Dermis blood vessel endothelial cell (primary cell): ENCODE measurements at regions not wholly inside any gene's neighbourhood (a gene's known extent, or its start where the extent isn't known, plus 50 kb on each side); places are given as distances from the start of the nearest gene placed in this dataset.

ENCODE experiments used
- DNase-seq: peaks from one replicate; pipeline ENCODE4 v3.0.0; 2010

- DNase-seq, result no peak
These were observed 155.2 kb upstream of the IPO5 start for GRCh38 chr13:97798171-97798821.

- DNase-seq, result no peak
These were observed 154.6 kb upstream of the IPO5 start for GRCh38 chr13:97798836-97799235.

- no peak for DNase-seq
These were observed 151.3 kb upstream of the IPO5 start for GRCh38 chr13:97802213-97802612.

GRCh38 chr13:97809576-97809975 lies 143.9 kb upstream of the IPO5 start:
- no peak for DNase-seq

GRCh38 chr13:97810152-97810551 lies 143.3 kb upstream of the IPO5 start:
- peak; percentile 43 for DNase-seq

- no peak for DNase-seq
These were observed 131.1 kb upstream of the IPO5 start for GRCh38 chr13:97822377-97822776.

- no peak for DNase-seq
These were observed 127.0 kb upstream of the IPO5 start for GRCh38 chr13:97826421-97827012.

- DNase-seq, result no peak
These were observed 119.2 kb upstream of the IPO5 start for GRCh38 chr13:97834250-97834649.

- DNase-seq, result no peak
These were observed 110.3 kb upstream of the IPO5 start for GRCh38 chr13:97843189-97843588.

GRCh38 chr13:97844151-97844550 lies 109.3 kb upstream of the IPO5 start:
- no peak for DNase-seq

GRCh38 chr13:97848886-97849285 lies 104.6 kb upstream of the IPO5 start:
- peak; percentile 90 for DNase-seq

- peak; percentile 77 for DNase-seq
These were observed 104.2 kb upstream of the IPO5 start for GRCh38 chr13:97849305-97849704.

- DNase-seq, result no peak
These were observed 102.2 kb upstream of the IPO5 start for GRCh38 chr13:97851269-97851668.

GRCh38 chr13:97852181-97852874 lies 101.1 kb upstream of the IPO5 start:
- no peak for DNase-seq

GRCh38 chr13:97853550-97853949 lies 99.9 kb upstream of the IPO5 start:
- no peak for DNase-seq

GRCh38 chr13:97855570-97856303 lies 97.7 kb upstream of the IPO5 start:
- peak; percentile 81 for DNase-seq

- no peak for DNase-seq
These were observed 97.2 kb upstream of the IPO5 start for GRCh38 chr13:97856304-97856675.

- no peak for DNase-seq
These were observed 95.3 kb upstream of the IPO5 start for GRCh38 chr13:97858161-97858560.

- no peak for DNase-seq
These were observed 87.1 kb upstream of the IPO5 start for GRCh38 chr13:97866346-97866745.

- no peak for DNase-seq
These were observed 86.7 kb upstream of the IPO5 start for GRCh38 chr13:97866751-97867150.

- DNase-seq, result no peak
These were observed 80.1 kb upstream of the IPO5 start for GRCh38 chr13:97873398-97873797.

- DNase-seq, result no peak
These were observed 78.3 kb upstream of the IPO5 start for GRCh38 chr13:97875218-97875617.

GRCh38 chr13:97875911-97876310 lies 77.6 kb upstream of the IPO5 start:
- DNase-seq, result no peak
